ENCODE measurements at regions not wholly inside any gene's neighbourhood (a gene's known extent, or its start where the extent isn't known, plus 50 kb on each side); places are given as distances from the start of the nearest gene placed in this dataset.

DNA sequence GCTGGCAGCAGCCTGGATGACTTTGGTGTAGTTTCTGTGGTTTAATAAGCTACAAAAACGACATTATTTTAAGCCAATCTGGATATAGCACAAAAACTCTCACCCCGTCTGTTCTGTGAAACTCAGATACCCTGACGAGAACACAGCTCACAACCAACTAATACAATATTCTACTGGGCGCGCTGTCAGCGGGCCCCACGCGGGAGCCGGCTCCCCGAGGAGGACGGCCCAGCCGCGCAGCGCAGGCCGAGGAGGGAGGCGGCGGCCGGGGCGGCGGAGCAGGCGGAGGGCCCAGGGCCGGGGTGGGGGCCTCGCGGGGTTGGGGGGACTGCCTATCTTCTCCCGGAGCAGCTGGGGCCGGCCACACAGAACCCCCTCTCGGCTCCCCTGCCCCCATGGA lies 87.2 kb upstream of the POU3F1 start:
- TF ChIP-seq, protein P1, sequence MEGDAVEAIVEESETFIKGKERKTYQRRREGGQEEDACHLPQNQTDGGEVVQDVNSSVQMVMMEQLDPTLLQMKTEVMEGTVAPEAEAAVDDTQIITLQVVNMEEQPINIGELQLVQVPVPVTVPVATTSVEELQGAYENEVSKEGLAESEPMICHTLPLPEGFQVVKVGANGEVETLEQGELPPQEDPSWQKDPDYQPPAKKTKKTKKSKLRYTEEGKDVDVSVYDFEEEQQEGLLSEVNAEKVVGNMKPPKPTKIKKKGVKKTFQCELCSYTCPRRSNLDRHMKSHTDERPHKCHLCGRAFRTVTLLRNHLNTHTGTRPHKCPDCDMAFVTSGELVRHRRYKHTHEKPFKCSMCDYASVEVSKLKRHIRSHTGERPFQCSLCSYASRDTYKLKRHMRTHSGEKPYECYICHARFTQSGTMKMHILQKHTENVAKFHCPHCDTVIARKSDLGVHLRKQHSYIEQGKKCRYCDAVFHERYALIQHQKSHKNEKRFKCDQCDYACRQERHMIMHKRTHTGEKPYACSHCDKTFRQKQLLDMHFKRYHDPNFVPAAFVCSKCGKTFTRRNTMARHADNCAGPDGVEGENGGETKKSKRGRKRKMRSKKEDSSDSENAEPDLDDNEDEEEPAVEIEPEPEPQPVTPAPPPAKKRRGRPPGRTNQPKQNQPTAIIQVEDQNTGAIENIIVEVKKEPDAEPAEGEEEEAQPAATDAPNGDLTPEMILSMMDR (IDR thresholded peaks at IDR 0.05), result no peak
- TF ChIP-seq POLR2A (IDR thresholded peaks at IDR 0.05) (no peak), POLR2AphosphoS5 (IDR thresholded peaks at IDR 0.05) (no peak)
